ENCODE measurements at regions not wholly inside any gene's neighbourhood (a gene's known extent, or its start where the extent isn't known, plus 50 kb on each side); places are given as distances from the start of the nearest gene placed in this dataset.
A peak's percentile ranks its signal among the peaks of the same experiment; 100 is the strongest.

DNA sequence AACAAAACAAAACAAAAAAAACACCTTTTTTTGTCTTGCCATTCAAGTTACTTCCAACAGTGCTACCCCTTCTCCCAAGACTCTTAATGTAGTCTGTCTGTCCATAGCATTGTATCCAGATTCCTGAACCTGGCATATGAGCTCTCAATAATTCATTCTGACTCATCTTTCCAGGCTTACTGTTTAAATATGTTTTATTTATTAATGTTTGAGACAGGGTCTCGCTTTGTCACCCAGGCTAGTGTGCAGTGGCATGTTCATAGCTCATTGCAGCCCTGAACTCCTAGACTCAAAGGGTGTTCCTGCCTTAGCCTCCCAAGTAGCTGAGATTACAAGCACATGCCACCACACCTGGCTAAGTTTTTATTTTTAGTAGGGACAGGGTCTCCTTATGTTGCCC, 208.0 kb upstream of the DMRT1 start:
- DNase-seq: no peak

GRCh38 chr9:636931-637591, 204.4 kb upstream of the DMRT1 start:
- DNase-seq: no peak

DNA sequence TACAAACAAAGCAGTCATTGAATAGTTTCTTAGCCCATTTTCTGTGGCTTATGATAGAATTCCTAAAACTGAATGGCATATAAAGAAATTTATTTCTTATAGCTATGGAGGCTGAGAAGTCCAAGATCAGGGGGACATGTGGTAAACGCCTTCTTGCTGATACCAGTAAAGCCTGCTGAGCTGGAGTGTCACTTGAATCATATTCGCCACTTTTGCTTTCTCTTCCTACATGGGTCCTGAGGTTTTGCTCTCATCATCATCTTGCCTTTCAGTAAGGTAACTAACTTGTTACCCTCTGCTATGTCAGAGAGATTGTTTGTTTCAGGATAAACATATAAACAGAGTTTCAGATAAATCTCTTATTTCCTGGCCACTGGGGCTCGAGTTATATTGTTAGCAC, 203.3 kb upstream of the DMRT1 start:
- DNase-seq: no peak

DNA sequence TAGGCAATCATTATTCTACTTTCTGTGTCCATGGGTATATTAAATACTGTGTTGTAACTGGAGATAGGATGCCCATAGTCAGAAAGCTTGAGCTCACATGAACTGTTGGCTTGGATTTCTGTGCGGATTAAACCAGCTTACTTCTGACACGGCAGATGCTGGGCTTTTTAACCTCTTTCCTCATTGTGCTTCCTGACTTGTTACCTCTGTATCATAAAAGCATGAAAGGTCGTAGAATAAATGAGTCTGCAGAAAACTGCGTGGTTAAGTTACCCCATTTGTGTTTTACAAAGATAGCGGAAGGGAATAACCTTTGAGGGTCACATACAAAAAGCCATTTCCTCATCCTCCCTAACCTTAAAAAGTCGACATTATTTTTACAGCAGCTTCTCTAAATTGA, 199.5 kb upstream of the DMRT1 start:
- no peak for DNase-seq

GRCh38 chr9:643966-644365, 197.5 kb upstream of the DMRT1 start:
- no peak for DNase-seq

DNA sequence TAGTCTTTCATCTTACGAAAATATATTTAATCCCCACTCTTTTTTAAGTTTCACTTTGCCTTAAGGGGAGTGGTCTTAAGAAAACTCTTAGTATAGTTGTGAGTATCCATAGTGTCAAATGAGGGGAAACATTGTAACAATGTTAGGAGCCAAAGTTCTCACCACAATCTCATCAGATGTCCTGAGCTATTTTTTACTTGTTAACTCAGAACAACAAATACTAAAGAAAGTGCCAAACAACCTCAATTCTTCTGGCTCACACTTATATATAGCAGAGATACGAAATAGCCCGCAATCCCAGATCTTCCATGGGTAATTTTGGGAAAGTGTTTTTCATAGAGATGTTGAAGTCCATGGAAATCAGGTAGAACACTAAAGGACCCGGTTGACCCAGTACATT, 194.0 kb upstream of the DMRT1 start:
- DNase-seq: no peak

- no peak for DNase-seq
These were observed 192.1 kb upstream of the DMRT1 start for GRCh38 chr9:649128-650074.

- DNase-seq: no peak
These were observed 191.1 kb upstream of the DMRT1 start for GRCh38 chr9:650362-650761.

DNA sequence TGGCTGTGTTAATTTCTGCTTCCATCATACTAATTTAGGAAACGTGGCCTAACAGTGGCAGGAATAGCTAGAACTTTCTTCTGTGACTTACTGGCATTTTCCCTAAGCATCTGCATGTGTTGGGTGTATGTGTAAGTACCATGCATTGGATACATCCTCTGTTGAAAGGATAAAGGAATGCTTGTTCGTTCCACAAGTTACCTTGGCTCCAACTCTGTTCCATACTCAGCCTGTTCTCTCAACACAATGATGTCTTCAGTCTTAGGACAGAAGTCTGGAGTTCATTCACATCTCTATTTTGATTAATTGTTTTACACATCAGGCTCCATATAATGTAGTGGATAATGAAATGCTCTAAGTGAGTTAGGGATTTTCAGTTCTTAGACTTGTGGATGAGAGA, 190.1 kb upstream of the DMRT1 start:
- DNase-seq: no peak

DNA sequence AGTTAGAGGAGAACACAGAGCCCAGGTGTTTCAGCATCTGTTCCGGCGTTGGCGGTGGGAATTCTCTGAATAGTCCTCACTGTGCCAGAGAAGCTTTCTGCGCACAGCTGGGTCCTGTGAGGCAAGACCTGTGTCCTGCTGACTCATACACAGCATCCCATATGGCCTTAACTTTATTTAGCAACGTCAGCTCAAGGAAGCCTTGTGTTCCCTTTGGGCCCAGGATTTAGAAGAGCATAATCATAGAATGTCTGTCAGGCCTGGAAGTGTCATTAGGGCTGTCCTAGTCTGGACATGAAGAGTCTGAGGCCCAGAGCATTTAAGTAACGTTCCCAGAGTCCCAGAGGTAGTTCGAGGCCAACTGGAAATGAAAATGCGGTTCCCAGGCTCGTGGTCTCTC, 188.6 kb upstream of the DMRT1 start:
- no peak for DNase-seq

DNA sequence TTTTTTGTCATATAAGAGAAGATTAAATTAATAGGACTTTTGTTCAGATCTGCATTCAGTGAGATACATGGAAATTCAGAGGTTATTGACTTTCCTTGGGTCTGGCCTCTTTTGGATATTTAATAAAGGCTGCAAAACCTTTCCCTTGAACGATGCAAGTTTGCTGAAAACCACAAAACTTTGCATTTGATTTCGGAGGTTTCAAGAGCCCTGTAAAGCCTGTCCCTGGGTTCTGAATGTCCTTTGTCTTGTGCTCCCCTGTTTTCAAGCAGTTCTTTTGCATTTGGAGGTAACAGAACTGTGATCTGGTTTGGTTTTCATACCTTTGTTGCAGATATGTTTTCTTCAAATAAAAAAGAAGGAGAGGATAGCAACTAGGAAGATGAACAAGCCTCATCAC, 188.1 kb upstream of the DMRT1 start:
- no peak for DNase-seq

DNA sequence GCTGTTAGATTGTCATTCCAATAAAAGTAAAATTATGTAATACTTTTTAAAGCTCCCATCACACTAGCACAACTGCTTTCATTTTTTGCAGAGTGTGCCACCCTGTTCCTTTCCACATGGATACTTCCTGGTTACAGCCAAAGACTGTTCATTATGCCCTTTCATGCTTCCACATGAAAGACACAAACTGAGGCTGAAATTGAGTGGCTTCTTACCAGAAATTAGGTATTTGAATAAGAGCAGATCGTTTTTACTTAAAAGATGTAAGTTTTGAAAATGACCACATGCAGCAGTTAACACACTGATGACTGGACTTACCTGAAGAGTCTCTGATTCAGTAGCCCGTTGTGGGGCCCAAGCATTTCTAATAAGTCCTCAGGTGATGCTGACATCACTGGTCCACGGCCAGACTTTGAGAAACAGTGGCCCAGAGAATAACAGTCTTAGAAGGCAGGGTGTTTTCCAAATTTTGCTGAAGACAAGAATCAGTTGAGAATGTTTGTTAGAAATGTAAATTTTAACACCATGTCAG, 187.6 kb upstream of the DMRT1 start:
- DNase-seq: no peak

GRCh38 chr9:655875-656274, 185.6 kb upstream of the DMRT1 start:
- DNase-seq: no peak

DNA sequence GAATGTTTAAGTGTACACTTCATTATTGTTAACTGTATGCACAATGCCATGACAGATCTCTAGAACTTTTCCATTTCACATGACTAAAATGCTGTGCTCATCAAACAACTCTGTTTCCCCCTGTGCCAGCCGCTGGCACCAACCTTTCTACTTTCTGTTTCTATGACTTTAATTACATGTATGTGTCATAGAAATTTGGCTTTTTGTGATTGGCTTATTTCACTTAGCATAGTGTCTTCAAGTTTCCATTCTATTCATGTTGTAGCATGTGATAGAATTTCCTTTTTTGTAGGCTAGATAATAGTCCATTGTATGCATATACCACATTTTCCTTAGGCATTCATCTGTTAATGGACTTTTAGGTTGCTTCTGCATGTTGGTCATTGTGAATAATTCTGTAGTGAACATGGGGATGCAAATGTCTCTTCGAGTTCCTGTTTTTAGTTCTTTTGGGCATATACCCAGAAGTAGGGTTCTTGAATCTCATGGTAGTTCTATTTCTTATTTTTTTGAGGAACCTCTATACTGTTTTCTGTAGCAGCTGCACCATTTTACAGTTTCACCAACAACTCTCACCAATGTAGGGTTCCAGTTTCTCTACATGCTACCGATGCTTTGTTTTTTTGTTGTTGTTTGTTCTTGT, 184.4 kb upstream of the DMRT1 start:
- DNase-seq: no peak

- DNase-seq: no peak
These were observed 182.2 kb upstream of the DMRT1 start for GRCh38 chr9:659286-659685.

- DNase-seq: no peak
These were observed 181.3 kb upstream of the DMRT1 start for GRCh38 chr9:660227-660626.

DNA sequence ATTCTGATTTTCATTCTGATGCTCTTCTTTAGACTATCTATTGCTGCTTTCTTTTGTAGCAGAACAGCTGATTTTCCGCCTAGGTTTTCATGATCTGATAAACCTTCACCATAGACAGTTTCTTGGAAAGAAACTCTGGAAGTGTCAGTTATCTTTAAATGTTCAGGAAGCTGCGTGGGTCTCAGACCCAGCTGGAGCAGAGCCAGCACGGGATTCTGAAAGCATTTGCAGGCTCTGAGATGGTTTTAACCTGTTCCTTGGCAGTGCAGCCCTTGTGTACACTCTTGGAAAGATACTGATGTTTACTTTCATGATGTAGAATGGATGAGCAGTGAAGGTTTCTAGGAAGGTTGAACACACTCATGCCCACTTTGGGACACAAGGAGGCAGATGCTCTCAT, 178.0 kb upstream of the DMRT1 start:
- DNase-seq: no peak

DNA sequence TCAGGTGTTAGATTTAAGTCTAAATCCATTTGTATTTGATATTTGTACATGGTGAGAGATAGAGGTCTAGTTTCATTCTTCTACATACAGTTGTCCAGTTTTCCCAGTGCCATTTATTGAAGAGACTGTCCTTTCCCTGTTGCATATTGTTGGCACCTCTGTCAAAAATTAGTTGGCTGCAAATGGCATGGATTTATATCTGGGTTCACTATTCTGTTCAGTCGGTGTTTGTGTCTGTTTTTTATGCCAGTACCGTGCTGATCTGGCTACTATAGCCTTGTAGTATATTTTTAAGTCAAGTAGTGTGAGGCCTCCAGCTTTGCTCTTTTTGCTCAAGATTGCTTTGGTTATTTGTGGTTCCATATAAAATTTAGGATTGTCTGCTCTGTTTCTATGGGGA, 176.2 kb upstream of the DMRT1 start:
- no peak for DNase-seq

DNA sequence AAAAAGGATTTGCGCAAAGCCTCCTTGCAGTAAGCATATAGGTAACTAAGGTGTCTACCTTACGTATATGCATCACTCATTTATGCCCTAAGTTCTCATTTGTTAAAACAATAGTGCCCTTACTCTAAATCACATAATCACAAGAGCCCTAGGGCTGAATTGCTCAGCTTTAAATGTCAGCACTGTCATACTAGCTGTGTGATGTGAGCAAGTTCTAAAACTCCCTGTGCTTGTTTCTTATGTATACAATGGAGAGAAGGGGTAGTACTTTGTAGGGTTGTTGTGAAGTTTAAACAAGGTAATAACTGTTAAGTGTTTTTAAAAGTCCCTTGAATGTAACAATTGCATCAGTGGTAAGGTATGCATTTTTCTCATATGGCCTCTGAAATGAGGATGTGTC, 169.5 kb upstream of the DMRT1 start:
- DNase-seq: no peak

DNA sequence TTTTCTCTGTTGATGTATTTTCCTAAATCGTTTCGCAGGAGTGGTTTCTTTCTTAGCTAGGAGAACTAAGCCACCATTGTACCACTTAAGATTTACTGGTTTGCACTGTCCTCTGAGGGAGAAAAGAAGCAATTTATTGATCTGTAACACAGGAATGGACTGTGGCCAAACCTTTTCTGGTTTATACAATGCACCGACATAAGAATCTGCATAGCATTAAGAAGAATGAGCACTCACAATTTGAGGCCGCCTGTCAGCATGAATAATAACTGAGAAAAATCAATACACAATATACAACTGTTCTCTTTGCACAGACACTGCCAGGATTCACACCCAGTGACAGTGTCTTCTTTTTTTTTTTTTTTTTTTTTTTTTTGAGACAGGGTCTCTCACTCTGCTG, 168.6 kb upstream of the DMRT1 start:
- DNase-seq: no peak

DNA sequence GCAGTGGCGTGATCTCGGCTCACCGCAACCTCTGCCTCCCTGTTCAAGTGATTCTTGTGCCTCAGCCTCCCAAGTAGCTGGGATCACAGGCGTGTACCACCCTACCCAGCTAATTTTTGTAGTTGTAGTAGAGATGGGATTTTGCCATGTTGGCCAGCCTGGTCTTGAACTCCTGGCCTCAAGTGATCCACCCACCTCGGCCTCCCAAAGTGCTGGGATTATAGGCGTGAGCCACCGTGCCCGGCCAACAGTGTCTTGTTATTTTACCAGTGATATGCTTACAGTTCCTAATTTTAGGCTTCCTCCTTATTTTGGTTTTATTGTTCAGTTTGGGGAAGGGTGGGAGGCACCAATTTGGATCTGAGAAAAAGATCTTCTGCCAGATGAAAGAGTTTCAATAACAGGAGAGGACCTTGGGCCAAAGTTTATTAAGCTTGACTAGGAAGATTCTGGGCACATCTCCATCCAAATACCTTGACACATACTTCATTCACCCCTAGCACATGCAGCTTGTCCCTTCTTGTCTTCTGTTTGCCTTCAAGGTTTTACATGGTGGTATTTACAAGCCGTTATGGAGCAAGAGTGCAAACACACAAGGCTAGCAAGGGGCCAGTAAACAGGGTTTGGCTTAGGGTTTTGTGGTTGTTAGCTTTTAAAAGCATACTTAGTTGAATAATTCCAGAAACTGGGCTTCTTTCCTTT, 168.1 kb upstream of the DMRT1 start:
- no peak for DNase-seq

DNA sequence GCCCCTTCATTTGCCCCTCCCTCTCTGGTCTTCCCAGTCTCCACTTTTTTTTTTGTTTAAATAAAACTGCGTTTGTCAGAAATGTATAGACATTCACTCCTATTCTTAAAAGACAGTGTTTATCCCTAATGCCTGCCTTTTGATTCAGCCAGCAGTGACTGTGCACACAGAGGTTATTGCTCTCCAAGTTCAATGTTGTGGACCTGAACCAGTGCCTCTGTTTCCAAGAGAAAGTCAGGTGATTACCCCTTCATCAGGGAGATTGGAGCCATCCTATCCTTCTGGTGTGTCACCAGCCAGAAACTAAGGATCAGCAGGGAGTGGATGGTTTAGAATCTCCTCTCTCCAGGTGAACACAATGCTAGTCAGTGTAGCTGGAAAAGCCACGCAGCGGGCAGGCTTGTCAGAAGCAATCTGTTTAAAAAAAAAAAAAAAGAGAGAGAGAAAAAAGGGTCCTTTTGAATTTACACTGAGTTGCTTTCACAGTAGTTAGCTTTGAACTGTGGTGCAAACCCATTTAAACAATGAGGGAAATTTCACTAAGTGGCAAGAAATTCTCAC, 167.5 kb upstream of the DMRT1 start:
- DNase-seq: peak; percentile 16
